ENCODE measurements at regions not wholly inside any gene's neighbourhood (a gene's known extent, or its start where the extent isn't known, plus 50 kb on each side); places are given as distances from the start of the nearest gene placed in this dataset.
"Not testable (repeated sequence)": the region's sequence is repeated elsewhere in the genome, so short reads cannot be mapped to it uniquely, and the experiment has no call there.

DNA sequence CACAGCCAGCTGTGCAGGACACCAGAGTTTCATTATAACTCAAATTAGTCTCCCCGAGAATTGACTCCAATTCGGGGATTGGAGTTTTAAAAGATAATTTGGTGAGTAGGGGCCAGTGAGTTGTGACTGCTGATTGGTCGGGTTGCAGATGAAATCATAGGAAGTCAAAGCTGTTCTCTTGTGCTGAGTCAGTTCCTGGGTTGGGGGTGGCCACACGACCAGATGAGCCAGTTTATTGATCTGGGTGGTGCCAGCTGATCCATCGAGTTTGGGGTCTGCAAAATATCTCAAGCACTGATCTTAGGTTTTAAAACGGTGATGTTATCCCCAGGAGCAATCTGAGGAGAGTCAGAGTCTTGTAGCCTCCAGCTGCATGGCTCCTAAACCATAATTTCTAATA, 82.7 kb upstream of the SLC66A3 start:
- DNase-seq (ENCODE audit: low spot score): no peak

- peak; percentile 42 for DNase-seq (ENCODE audit: low spot score)
These were observed 82.0 kb upstream of the SLC66A3 start for GRCh38 chr2:11073251-11073650.

DNA sequence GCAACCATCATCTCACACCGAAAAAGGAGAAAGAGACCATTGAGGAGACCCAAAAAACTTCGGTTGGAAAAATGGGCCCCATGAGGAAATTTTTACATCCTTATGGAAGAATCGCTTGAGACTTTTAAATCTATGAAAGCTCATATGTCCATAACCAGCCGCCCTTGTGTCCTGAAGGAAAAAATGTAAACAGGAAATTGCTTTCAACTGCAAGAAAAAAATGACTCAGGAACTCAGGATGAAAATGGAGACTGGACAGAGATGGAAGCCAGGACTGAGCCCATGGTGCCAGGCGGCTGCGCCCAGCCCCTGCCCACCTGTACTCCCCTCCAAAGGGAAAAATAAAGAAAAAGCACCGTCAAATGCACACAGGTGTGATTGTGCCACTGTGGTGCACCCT, 81.5 kb upstream of the SLC66A3 start:
- DNase-seq (ENCODE audit: low spot score): no peak

- DNase-seq (ENCODE audit: low spot score): no peak
These were observed 80.9 kb upstream of the SLC66A3 start for GRCh38 chr2:11074246-11074820.

GRCh38 chr2:11075221-11075620, 80.0 kb upstream of the SLC66A3 start:
- DNase-seq (ENCODE audit: low spot score): no peak

DNA sequence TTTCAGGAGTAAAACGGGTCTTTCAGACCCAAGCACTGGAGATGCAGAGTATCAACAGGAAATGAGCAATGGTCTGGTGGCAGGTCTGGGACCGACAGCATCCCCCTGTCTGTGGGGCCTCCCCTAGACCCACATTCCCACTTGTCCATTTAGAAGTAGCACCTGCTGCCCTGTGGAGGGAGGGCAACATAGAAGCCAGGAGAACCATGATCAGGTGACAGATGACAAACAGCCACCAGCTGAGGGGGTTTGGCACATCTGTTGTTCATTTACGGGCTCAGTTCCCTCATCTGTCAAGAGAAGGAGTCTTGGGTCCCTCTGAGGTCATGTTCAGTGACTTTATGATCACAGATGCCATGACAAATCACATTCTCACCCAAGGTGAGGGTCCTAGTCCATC, 77.9 kb upstream of the SLC66A3 start:
- no peak for DNase-seq (ENCODE audit: low spot score)

GRCh38 chr2:11079136-11079824, 76.0 kb upstream of the SLC66A3 start:
- no peak for DNase-seq (ENCODE audit: low spot score)

GRCh38 chr2:11080253-11081115, 74.8 kb upstream of the SLC66A3 start:
- no peak for DNase-seq (ENCODE audit: low spot score)

DNA sequence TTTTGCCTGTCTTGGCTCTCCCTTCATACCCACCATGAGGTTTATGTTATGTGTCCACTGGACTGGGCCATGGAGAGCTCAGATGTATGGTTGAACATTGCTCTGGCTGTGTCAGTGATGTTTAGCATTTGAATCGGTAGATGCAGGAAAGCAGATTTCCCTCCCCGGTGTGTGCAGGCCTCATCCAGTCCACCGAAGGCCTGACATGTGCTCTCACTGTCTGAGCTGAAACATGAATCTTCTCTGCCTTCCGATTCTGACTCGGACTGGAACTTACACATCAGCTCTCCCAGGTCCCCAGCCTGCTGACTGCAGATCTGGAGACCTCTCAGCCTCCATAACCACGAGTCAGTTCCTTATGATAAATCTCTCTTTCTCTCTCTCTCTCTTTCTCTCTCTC, 72.4 kb upstream of the SLC66A3 start:
- DNase-seq (ENCODE audit: low spot score): no peak

DNA sequence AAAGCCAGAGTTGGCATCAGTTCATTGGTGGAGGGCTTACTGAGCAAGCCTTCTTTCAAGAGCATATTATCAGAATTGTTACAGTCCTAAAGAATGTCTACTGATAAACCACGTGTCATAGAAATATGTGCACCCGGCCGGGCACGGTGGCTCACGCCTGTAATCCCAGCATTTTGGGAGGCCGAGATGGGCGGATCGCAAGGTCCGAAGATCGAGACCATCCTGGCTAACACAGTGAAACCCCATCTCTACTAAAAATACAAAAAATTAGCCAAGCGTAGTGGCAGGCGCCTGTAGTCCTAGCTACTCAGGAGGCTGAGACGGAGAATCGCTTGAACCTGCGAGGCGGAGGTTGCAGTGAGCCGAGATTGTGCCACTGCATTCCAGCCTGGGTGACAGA, 66.4 kb upstream of the SLC66A3 start:
- not testable (repeated sequence) for DNase-seq (ENCODE audit: low spot score)

GRCh38 chr2:11090187-11090586, 65.1 kb upstream of the SLC66A3 start:
- DNase-seq (ENCODE audit: low spot score): no peak

DNA sequence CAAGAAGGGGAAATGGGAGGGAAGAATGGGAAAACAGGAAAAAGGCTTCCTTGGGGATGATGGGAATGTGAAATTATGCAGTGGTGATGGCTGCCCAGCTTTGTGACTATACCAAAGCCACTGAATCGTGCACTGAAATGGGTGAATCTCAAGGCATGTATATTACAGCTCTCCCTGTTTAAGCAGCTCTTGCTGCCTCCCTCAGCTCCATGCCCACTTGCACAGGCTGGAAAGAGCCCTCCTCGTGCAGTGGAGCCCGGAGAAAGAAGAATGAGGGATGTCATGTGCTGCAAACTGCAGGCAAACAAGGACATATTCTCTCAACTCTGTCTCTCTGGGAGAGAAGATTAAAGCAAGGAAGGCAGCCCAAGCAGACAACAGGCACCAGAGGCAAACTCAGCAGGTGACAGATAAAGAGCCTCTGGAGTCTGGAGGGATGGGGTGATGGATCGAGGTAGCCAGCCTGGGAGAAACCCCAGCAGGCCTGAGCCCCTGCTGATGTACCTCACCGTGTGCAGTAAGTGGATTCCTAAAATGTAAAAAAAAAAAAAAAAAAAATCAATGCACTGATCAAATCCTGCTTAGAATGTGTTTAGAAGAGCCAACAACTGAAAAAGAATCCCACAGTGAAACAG, 62.4 kb upstream of the SLC66A3 start:
- DNase-seq (ENCODE audit: low spot score): no peak

DNA sequence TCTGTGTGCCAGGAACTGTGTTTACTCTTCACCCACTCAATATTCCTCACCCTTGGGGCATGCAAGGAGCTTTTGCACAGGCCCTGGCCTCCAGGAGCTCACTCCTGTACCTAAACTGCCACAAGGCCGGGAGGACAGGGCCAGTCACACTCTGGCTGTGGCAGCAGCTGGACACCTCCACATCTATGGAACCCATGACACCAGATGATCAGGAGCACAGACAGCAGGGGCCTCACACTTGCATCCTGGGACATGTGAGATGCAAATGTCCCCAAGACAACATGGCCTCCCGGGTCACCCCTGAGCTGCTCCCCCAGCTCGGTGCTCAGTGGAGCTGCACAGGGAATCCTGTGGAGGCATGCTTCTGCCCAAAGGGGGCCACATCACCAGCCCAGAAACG, 61.8 kb upstream of the SLC66A3 start:
- DNase-seq (ENCODE audit: low spot score): no peak

DNA sequence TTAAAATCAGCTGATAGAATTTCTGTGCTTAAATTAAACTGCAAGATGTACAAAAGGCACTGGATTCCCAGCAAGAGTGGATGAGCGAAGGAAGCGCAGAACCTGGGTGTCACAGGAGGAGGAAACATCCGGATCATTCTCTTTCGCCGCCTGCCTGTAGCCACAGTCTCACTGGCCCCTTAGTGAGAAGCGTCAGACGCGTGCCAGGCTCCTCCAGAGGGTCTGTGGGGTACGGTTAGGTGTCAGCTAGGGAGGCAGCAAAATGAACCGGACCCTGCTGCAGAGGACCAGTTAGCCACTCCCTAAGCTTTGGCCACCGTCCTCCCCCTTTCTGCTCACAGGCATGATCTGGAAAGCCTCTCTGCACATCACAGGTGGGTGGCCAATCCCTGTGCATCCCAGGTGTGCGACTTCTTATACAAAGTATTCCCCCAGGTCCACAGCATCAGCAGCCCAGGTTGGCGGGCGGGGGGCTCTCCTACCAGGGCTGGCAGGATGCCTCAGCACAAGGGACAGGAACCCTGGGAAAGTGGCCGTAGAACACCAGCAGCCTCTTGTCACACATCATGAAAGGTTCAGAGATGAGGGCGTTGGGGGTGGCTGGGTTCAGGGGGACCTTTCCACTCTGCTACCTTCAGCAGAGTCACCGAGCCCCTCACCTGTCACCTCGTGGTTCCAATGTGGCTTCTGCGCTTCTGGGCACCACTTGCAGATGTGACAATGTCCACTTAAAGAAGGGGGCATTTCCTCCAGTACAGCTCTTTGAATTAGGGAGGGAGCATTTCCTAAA, 61.1 kb upstream of the SLC66A3 start:
- DNase-seq (ENCODE audit: low spot score): no peak

- DNase-seq (ENCODE audit: low spot score): no peak
These were observed 58.7 kb upstream of the SLC66A3 start for GRCh38 chr2:11096591-11096990.

DNA sequence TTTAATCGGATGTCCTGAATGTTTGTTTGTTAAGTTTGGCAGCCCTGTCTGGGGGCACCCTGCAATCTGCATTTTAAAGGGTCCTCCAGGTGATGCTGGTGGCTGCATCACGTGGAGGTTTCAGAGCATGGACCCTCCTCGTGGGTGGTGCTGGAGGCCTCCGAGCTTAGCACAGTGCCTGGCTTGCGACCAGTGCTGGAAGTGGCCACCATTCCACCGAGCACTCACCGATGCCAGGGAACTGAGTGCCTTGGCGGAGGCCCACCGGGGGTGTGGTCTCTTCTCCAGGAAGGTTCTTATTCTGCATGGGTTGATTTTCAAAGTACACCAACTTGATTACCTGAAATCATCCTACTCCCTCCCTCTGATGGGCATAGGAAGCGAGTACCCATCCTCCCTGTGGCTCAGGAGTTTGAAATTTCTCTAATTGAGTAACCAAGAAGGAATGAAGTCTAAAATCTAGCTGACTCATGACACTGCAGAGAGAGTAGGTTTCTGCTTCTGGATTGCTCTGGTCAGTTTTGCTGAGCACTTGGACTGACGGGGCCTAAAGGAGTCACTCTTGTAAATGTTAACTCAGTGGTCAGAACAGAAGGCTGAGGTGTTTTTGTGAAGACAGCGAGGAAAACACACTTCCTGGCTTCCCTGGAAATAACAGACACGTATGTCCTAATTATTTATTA, 58.1 kb upstream of the SLC66A3 start:
- no peak for DNase-seq (ENCODE audit: low spot score)

GRCh38 chr2:11097854-11098387, 57.3 kb upstream of the SLC66A3 start:
- no peak for DNase-seq (ENCODE audit: low spot score)

DNA sequence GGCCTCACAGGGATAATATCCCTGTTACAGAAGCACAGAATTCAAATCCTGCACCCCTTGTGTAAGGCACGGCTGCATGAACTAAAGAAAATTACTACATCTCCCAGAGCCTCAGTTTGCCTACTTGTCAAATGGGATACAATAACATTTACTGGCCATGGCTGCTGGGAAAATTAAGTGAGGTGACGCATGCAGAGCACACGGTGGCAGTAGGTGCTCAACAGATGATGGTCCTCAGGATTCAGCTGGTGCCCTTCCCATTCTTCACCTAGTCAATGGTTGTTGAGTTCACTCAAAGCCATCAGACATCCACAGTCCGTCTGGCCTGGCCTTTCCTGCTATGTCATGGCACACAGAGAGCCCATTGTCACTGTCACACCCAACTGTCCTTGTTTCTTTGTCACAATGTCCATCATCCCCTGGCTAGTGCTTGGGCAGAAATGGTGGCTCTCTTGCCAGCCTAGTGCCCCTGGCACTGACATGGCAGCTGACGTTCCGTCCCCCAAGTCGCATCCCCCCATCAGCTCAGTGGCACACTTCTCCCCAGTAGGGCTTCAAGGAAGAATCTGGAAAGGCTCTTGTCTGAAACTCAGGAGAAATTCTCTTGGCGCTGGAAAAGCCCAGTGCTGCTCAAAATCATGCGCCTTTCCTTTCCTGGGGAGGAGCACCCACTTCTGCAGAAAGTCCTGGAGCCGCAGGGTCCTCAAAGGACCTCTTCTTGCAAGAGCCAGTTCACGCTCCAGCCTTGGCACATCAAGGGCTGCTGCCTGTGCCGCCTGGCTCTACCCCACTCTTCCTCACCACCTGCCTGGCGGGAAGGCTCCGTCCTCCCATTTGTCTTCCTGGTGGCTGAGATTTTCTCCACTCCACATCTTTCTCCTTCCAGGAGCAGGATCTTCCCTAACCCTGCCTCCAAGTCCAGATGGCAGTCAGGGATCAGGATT, 55.9 kb upstream of the SLC66A3 start:
- DNase-seq (ENCODE audit: low spot score): peak; percentile 37

DNA sequence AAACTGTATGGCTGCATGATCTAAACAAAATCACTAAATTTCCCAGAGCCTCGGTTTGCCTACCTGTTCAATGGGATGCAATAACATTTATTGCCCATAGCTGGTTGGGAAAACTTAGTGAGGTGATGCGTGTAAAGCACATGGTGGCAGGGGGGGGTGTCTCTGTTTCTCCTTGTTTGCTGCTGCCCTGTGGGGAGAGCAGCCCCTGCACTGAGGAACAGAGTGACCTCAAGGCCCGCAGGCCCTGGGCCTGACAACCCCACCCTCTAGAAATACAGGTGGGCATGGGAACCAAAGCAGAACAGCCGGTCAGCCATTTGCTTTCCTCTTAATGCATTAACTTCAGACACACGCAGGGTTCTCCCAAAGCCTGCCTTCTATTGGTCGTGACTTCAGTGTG, 55.1 kb upstream of the SLC66A3 start:
- DNase-seq (ENCODE audit: low spot score): no peak
